ENCODE measurements at regions not wholly inside any gene's neighbourhood (a gene's known extent, or its start where the extent isn't known, plus 50 kb on each side); places are given as distances from the start of the nearest gene placed in this dataset.

GRCh38 chr1:80755944-80756343, 1044.8 kb upstream of the ADGRL2 start:
- no peak for DNase-seq
- Mint-ChIP-seq H3K27me3 (ENCODE audit: low read depth in 3 of 3) (no peaks in the 10 kb centered on the region), H3K36me3 (no peaks in the 10 kb centered on the region), H3K27ac (no peak overlapping the region), H3K9me3 (peaks cover 0 to 8% (median 2%) of the 10 kb centered on the region in 7 donors), H3K4me3 (no peak overlapping the region), H3K4me1 (no peaks in the 10 kb centered on the region)
- Histone ChIP-seq H3K79me2 (ENCODE audit: insufficient read depth, low read length) (no peaks in the 10 kb centered on the region), H2AFZ (ENCODE audit: insufficient read depth, low read depth, low read length, poor library complexity, severe bottlenecking) (no peak overlapping the region), H3K27me3 (ENCODE audit: control insufficient read depth in 2 of 2, insufficient read depth in 2 of 2, low read length in 2 of 2) (no peaks in the 10 kb centered on the region), H3K4me3 (replicated peaks in 1 of 3; ENCODE audit: low read depth in 2 of 3, low read length in 3 of 3) (no peak overlapping the region), H3K36me3 (replicated peaks in 1 of 2; ENCODE audit: control insufficient read depth in 1 of 2, insufficient read depth in 2 of 2, low read length in 2 of 2) (no peaks in the 10 kb centered on the region), H3K4me1 (ENCODE audit: control insufficient read depth in 1 of 2, insufficient read depth in 2 of 2, low read length in 2 of 2) (no peaks in the 10 kb centered on the region), H3K9me3 (replicated peaks in 1 of 2; ENCODE audit: control insufficient read depth in 1 of 2, insufficient read depth in 1 of 2, low read length in 2 of 2) (no peaks in the 10 kb centered on the region), H3K4me2 (replicated peaks; ENCODE audit: extremely low read depth, low read length, poor library complexity, severe bottlenecking) (no peak overlapping the region), H3K9ac (ENCODE audit: insufficient read depth, low read length, poor library complexity, severe bottlenecking) (no peak overlapping the region), H4K20me1 (ENCODE audit: insufficient read depth, low read length) (no peaks in the 10 kb centered on the region), H3K27ac (ENCODE audit: low read depth in 1 of 2, low read length in 2 of 2) (no peak overlapping the region)
- intact Hi-C loops (cut with micrococcal nuclease) = no loop called here
- WGBS (ENCODE audit: insufficient coverage) = no CpG with 5 or more reads among the region's 2 CpGs
- TF ChIP-seq CTCF (IDR thresholded peaks at IDR 0.05) = no peak

GRCh38 chr1:80751204-80751603, 1049.5 kb upstream of the ADGRL2 start:
- Histone ChIP-seq H3K4me3 (replicated peaks in 1 of 3; ENCODE audit: low read depth in 2 of 3, low read length in 3 of 3) (no peak overlapping the region), H3K27me3 (ENCODE audit: control insufficient read depth in 2 of 2, insufficient read depth in 2 of 2, low read length in 2 of 2) (no peaks in the 10 kb centered on the region), H3K27ac (ENCODE audit: low read depth in 1 of 2, low read length in 2 of 2) (no peak overlapping the region), H3K79me2 (ENCODE audit: insufficient read depth, low read length) (no peaks in the 10 kb centered on the region), H3K9ac (ENCODE audit: insufficient read depth, low read length, poor library complexity, severe bottlenecking) (no peak overlapping the region), H3K36me3 (replicated peaks in 1 of 2; ENCODE audit: control insufficient read depth in 1 of 2, insufficient read depth in 2 of 2, low read length in 2 of 2) (no peaks in the 10 kb centered on the region), H3K4me1 (ENCODE audit: control insufficient read depth in 1 of 2, insufficient read depth in 2 of 2, low read length in 2 of 2) (no peaks in the 10 kb centered on the region), H3K9me3 (replicated peaks in 1 of 2; ENCODE audit: control insufficient read depth in 1 of 2, insufficient read depth in 1 of 2, low read length in 2 of 2) (no peaks in the 10 kb centered on the region), H4K20me1 (ENCODE audit: insufficient read depth, low read length) (no peaks in the 10 kb centered on the region), H2AFZ (ENCODE audit: insufficient read depth, low read depth, low read length, poor library complexity, severe bottlenecking) (no peak overlapping the region), H3K4me2 (replicated peaks; ENCODE audit: extremely low read depth, low read length, poor library complexity, severe bottlenecking) (no peak overlapping the region)
- TF ChIP-seq CTCF (IDR thresholded peaks at IDR 0.05) = no peak
- Mint-ChIP-seq H3K4me3 (no peak overlapping the region), H3K9me3 (peaks cover 2 to 10% (median 4%) of the 10 kb centered on the region in 7 donors), H3K27ac (no peak overlapping the region), H3K4me1 (no peaks in the 10 kb centered on the region), H3K36me3 (no peaks in the 10 kb centered on the region), H3K27me3 (ENCODE audit: low read depth in 3 of 3) (no peaks in the 10 kb centered on the region)
- no CpG with 5 or more reads among the region's 2 CpGs for WGBS (ENCODE audit: insufficient coverage)
- no peak for DNase-seq
- intact Hi-C loops (cut with micrococcal nuclease) = no loop called here
